Panc1 (cell line): ENCODE measurements at regions not wholly inside any gene's neighbourhood (a gene's known extent, or its start where the extent isn't known, plus 50 kb on each side); places are given as distances from the start of the nearest gene placed in this dataset.

Source experiments
- ATAC-seq: fragments of 200-7000 bp; cut with Tn5 transposase; 2 replicates; pipeline ENCODE4 v1.9.1; 2020; ENCODE audit warnings: mild to moderate bottlenecking, moderate library complexity
- BruUV-seq: library from RNA; stranded (reverse); fragments of 400-500 nt; replicated peaks from 2 replicates; lab custom pipeline; 2021; lab: Mats Ljungman, UMichigan
- CTCF ChIA-PET: fragments of 300-600 bp; sonication (Branson Sonifier 250); formaldehyde crosslinking; loops from one replicate; lab custom pipeline; 2022; ENCODE audit warnings: antibody characterized with exemption; lab: Charles Lee
- POLR2A ChIA-PET: fragments of 300-600 bp; sonication (Branson Sonifier 250); formaldehyde crosslinking; loops from one replicate; lab custom pipeline; 2022; ENCODE audit warnings: antibody characterized with exemption; lab: Charles Lee
- DNase-seq: peaks from one replicate; pipeline ENCODE4 v3.0.0-alpha.2; 2010; ENCODE audit warnings: low read depth, low spot score
- H3K27ac ChIP-seq: 2 replicates; pipeline ENCODE4 v1.5.1; 2011; ENCODE audit warnings: mild to moderate bottlenecking, low read length, inconsistent platforms
- H3K27me3 ChIP-seq: fragments of 200-500 bp; sonication (Bioruptor generic); 2 replicates; pipeline ENCODE4 v1.6.0; 2014; ENCODE audit warnings: low read length, inconsistent platforms; ENCODE audit not compliant: control insufficient read depth, insufficient read depth
- H3K36me3 ChIP-seq: fragments of 200-500 bp; sonication (Bioruptor generic); 2 replicates; pipeline ENCODE4 v1.5.1; 2014; ENCODE audit warnings: inconsistent platforms, mild to moderate bottlenecking, low read length, moderate library complexity; ENCODE audit not compliant: control insufficient read depth, insufficient read depth
- H3K4me1 ChIP-seq: 2 replicates; pipeline ENCODE4 v1.5.1; 2011; ENCODE audit warnings: inconsistent platforms, mild to moderate bottlenecking, low read length, moderate library complexity; ENCODE audit not compliant: control insufficient read depth, insufficient read depth
- H3K4me3 ChIP-seq, 2 experiments: 2 replicates each; pipeline ENCODE4 v1.5.1; 2011 to 2012; ENCODE audit warnings: low read depth in 2 of 2, low read length in 2 of 2, mild to moderate bottlenecking in 2 of 2, inconsistent platforms in 1 of 2, moderate library complexity in 1 of 2
- H3K9me3 ChIP-seq: fragments of 200-500 bp; sonication (Bioruptor generic); 2 replicates; pipeline ENCODE4 v1.5.1; 2014; ENCODE audit warnings: low read depth, mild to moderate bottlenecking, inconsistent platforms, low read length, moderate library complexity; ENCODE audit not compliant: control insufficient read depth, insufficient read depth
- POLR2AphosphoS5 ChIP-seq: IDR thresholded peaks from 2 replicates; pipeline ENCODE4 v1.6.1; 2012; ENCODE audit warnings: mild to moderate bottlenecking, low read depth, low read length, moderate library complexity
- SIN3A ChIP-seq: IDR thresholded peaks from 2 replicates; pipeline ENCODE4 v1.6.1; 2012; ENCODE audit warnings: low read depth, mild to moderate bottlenecking, low read length, moderate library complexity, borderline replicate concordance; ENCODE audit not compliant: insufficient read depth
- TCF7L2 ChIP-seq: IDR thresholded peaks from 2 replicates; pipeline ENCODE4 v1.6.1; 2011; ENCODE audit warnings: mild to moderate bottlenecking, low read depth, low read length, inconsistent platforms
- in situ Hi-C: cut with HindIII; loops from 2 replicates; pipeline ENCODE4 v1.10.0; 2016; ENCODE audit warnings: low sequenced_read_pairs, low pct_unique_long_range_greater_than_20kb
- intact Hi-C: fragments of 100-400 bp; cut with micrococcal nuclease; formaldehyde crosslinking; loops from one replicate; pipeline ENCODE4 v1.10.0; 2022; ENCODE audit not compliant: unreplicated experiment
- TF ChIP-seq, protein P1 (sequence below): fragments of 450-650 bp; IDR thresholded peaks from 2 replicates; pipeline ENCODE4 v1.5.1; 2017; ENCODE audit warnings: mild to moderate bottlenecking
- TF ChIP-seq, protein P2 (sequence below), 2 experiments: IDR thresholded peaks; 2 replicates each; pipeline ENCODE4 v1.6.1; 2011 to 2012; ENCODE audit warnings: low read depth in 2 of 2, control low read depth in 1 of 2, low read length in 1 of 2, mild to moderate bottlenecking in 1 of 2, moderate library complexity in 1 of 2; ENCODE audit not compliant: insufficient read depth in 1 of 2

DNA sequence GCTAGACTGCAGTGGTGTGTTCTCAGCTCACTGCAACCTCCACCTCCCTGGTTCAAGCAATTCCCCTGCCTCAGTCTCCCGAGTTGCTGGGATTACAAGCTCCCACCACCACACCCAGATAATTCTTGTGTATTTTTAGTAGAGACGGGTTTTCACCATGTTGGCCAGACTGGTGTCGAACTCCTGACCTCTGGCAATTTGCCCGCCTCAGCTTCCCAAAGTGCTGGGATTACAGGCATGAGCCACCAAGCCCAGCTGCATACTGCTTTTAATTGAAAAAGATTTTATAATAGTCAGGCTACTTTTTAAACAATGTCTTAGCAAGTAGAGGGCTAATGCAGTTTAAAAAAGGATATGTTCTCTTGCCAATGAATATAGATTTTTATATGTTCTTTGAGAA lies 668.9 kb downstream of the SLC6A15 start:
- DNase-seq: no peak
- no peak for ATAC-seq
- POLR2A ChIA-PET: no interaction called here
- no peaks in the 10 kb centered on the region for H3K4me1 ChIP-seq
- no peaks in the 10 kb centered on the region for H3K36me3 ChIP-seq
- CTCF ChIA-PET: no interaction called here
- TF ChIP-seq POLR2AphosphoS5: no peak
- TF ChIP-seq SIN3A: no peak
- TF ChIP-seq, protein P1, sequence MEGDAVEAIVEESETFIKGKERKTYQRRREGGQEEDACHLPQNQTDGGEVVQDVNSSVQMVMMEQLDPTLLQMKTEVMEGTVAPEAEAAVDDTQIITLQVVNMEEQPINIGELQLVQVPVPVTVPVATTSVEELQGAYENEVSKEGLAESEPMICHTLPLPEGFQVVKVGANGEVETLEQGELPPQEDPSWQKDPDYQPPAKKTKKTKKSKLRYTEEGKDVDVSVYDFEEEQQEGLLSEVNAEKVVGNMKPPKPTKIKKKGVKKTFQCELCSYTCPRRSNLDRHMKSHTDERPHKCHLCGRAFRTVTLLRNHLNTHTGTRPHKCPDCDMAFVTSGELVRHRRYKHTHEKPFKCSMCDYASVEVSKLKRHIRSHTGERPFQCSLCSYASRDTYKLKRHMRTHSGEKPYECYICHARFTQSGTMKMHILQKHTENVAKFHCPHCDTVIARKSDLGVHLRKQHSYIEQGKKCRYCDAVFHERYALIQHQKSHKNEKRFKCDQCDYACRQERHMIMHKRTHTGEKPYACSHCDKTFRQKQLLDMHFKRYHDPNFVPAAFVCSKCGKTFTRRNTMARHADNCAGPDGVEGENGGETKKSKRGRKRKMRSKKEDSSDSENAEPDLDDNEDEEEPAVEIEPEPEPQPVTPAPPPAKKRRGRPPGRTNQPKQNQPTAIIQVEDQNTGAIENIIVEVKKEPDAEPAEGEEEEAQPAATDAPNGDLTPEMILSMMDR: no peak
- TF ChIP-seq, protein P2, sequence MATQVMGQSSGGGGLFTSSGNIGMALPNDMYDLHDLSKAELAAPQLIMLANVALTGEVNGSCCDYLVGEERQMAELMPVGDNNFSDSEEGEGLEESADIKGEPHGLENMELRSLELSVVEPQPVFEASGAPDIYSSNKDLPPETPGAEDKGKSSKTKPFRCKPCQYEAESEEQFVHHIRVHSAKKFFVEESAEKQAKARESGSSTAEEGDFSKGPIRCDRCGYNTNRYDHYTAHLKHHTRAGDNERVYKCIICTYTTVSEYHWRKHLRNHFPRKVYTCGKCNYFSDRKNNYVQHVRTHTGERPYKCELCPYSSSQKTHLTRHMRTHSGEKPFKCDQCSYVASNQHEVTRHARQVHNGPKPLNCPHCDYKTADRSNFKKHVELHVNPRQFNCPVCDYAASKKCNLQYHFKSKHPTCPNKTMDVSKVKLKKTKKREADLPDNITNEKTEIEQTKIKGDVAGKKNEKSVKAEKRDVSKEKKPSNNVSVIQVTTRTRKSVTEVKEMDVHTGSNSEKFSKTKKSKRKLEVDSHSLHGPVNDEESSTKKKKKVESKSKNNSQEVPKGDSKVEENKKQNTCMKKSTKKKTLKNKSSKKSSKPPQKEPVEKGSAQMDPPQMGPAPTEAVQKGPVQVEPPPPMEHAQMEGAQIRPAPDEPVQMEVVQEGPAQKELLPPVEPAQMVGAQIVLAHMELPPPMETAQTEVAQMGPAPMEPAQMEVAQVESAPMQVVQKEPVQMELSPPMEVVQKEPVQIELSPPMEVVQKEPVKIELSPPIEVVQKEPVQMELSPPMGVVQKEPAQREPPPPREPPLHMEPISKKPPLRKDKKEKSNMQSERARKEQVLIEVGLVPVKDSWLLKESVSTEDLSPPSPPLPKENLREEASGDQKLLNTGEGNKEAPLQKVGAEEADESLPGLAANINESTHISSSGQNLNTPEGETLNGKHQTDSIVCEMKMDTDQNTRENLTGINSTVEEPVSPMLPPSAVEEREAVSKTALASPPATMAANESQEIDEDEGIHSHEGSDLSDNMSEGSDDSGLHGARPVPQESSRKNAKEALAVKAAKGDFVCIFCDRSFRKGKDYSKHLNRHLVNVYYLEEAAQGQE (IDR thresholded peaks at IDR 0.05; ENCODE audit: insufficient read depth in 1 of 2, low read depth in 2 of 2, low read length in 1 of 2): no peak
- no peak for TF ChIP-seq TCF7L2
- no peak overlapping the region for H3K27ac ChIP-seq
- no peak overlapping the region for H3K4me3 ChIP-seq
- intact Hi-C loops (no loop called here), in situ Hi-C loops (no loop called here)
- no peaks in the 10 kb centered on the region for H3K27me3 ChIP-seq
- H3K9me3 ChIP-seq: no peaks in the 10 kb centered on the region
- no TSS peak for BruUV-seq

DNA sequence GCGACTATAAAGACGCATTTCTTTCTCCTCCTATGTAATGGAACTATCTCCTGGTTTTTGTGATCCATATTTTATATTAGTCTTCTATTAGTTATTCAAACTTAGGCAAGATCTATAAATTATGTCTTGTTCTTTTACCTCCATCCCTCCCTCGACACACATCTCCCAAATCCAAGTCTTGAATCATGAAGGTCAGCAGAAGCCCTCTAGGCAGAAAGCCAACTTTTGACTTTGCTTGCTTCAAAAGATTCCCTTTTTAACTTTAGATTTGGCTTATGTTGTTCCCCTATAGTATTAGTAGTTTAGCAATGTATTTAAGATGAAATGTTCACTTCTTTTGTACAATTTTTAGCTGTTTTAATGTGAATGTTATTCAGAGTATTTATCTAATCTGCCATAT lies 689.8 kb downstream of the SLC6A15 start:
- POLR2A ChIA-PET: no interaction called here
- H3K36me3 ChIP-seq: no peaks in the 10 kb centered on the region
- in situ Hi-C loops: no loop called here
- no peaks in the 10 kb centered on the region for H3K9me3 ChIP-seq
- TF ChIP-seq POLR2AphosphoS5: no peak
- TF ChIP-seq, protein P1: no peak
- no peak for TF ChIP-seq SIN3A
- TF ChIP-seq, protein P2 (IDR thresholded peaks at IDR 0.05; ENCODE audit: insufficient read depth in 1 of 2, low read depth in 2 of 2, low read length in 1 of 2): no peak
- no peak for TF ChIP-seq TCF7L2
- CTCF ChIA-PET: no interaction called here
- intact Hi-C loops: no loop called here
- no peak for DNase-seq
- no peaks in the 10 kb centered on the region for H3K27me3 ChIP-seq
- no peaks in the 10 kb centered on the region for H3K4me1 ChIP-seq
- H3K4me3 ChIP-seq: no peak overlapping the region
- no peak for ATAC-seq
- no peak overlapping the region for H3K27ac ChIP-seq
- no TSS peak for BruUV-seq
